NCI-H345 (cell line): ENCODE measurements at regions not wholly inside any gene's neighbourhood (a gene's known extent, or its start where the extent isn't known, plus 50 kb on each side); places are given as distances from the start of the nearest gene placed in this dataset.
"Not testable (repeated sequence)": the region's sequence is repeated elsewhere in the genome, so short reads cannot be mapped to it uniquely, and the experiment has no call there.

Experiments used
- DNase-seq: peaks from one replicate; lab custom pipeline; 2025; lab: John Stamatoyannopoulos, UW

DNA sequence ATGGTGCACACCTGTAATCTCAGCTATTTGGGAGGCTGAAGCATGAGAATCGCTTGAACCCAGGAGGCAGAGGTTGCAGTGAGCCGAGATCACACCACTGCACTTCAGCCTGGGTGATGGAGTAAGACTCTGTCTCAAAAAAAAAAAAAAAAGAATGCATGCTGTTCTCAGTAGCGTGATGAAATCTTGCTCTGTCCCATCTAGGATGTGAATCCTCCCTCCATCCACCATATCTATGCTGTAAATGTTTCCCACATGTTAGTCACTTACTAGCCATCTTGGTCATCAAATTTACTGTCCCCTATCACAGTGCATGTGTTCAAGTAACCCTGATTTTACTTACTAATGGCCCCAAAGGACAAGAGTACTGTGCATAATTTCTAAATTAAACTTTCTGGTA lies 315.4 kb upstream of the TBX18 start:
- DNase-seq: no peak

GRCh38 chr6:85078058-85078457 lies 313.7 kb upstream of the TBX18 start:
- DNase-seq: no peak

- no peak for DNase-seq
Measured at GRCh38 chr6:85077098-85077497, 312.7 kb upstream of the TBX18 start.

DNA sequence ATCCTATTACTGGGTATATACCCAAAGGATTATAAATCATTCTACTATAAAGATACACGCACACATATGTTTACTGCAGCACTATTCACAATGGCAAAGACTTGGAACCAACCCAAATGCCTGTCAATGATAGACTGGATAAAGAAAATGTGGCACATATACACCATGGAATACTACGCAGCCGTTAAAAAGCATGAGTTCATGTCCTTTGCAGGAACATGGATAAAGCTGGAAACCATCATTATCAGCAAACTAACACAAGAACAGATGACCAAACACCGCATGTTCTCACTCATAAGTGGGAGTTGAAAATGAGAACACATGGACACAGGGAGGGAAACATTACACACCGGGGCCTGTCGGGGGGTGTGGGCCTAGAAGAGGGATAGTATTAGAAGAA lies 307.4 kb upstream of the TBX18 start:
- DNase-seq: not testable (repeated sequence)

- DNase-seq: no peak
Measured at GRCh38 chr6:85069577-85069976, 305.2 kb upstream of the TBX18 start.

- DNase-seq: no peak
Measured at GRCh38 chr6:85068221-85068620, 303.8 kb upstream of the TBX18 start.

DNA sequence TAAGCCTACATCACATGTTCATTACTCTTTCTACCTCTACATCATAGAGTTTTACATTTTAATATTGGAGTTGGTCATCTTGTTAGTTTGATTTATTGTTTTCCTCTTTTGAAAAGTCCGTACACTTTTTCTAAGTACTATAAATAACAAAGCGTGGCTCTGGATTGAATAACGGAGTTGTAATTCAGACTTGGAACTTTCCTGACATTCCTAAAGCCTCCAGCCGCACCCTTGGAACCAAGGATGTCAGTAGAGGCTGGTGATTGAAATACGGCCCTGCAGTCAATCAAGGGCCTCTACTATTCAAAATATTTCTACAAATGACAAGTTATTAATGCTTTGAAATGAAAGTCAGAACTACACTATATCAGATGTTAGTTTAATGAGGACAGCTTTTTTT lies 301.9 kb upstream of the TBX18 start:
- no peak for DNase-seq

- DNase-seq: no peak
Measured at GRCh38 chr6:85065831-85066230, 301.4 kb upstream of the TBX18 start.

- no peak for DNase-seq
Measured at GRCh38 chr6:85063611-85064010, 299.2 kb upstream of the TBX18 start.

DNA sequence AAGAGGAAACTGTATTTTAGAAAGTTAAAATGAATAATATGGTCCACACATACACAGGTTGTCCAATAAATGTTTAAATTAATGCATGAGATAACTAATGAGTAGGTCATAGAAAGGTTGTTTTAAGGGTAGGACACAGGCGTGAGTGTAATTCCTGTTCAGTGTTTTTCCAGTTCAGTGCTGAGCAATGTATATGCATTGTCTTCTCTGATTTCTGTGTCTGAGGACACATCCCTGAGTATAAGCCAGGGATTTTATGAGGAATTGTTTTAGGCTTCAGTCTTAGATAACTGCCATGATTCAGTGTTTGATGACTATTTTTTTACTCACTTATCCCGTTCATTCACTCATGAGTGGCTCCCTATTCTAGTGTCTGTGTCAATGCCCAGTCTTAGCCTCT lies 298.5 kb upstream of the TBX18 start:
- DNase-seq: no peak

- no peak for DNase-seq
Measured at GRCh38 chr6:85058806-85059205, 294.4 kb upstream of the TBX18 start.

- no peak for DNase-seq
Measured at GRCh38 chr6:85050149-85050548, 285.8 kb upstream of the TBX18 start.

GRCh38 chr6:85049282-85049681 lies 284.9 kb upstream of the TBX18 start:
- DNase-seq: no peak

- no peak for DNase-seq
Measured at GRCh38 chr6:85047818-85048217, 283.4 kb upstream of the TBX18 start.

- DNase-seq: not testable (repeated sequence)
Measured at GRCh38 chr6:85045767-85046166, 281.4 kb upstream of the TBX18 start.

DNA sequence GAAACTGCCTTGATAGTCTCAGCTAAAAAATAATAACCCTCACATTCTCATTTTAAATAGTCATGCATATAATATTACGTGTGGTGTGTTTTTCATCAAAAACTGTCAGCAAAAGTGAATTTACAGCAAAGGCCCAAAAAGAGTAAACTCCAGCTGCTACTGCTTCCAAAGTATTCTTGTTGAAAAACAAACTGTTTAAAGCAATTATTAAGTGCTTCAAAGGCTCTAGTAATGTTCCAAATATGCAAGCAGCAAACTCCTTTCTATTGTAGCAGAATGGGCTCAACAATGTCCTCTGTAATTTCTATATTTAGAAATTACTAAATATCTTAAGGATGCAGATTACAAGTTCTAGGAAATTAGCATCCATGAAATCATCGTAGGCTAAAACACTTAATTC lies 280.0 kb upstream of the TBX18 start:
- no peak for DNase-seq

DNA sequence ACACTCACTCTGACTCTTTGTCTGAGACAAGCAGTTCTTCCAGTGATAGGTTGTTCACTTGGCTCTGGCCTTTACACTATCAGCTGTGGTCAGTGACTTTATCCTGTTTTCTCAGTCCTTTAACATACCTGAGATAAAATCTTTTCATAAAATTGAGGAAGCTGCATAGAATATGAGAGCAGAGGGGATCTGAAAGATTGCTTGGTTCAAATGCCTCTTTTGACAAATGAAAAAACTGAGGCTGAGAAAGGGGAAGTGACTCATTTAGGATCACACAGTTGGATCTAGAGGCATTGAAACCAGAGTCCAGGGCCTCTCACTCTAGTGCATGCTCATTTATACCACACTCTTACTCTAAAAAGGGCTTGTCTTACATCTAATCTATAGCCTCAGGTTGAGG lies 277.0 kb upstream of the TBX18 start:
- DNase-seq: no peak

DNA sequence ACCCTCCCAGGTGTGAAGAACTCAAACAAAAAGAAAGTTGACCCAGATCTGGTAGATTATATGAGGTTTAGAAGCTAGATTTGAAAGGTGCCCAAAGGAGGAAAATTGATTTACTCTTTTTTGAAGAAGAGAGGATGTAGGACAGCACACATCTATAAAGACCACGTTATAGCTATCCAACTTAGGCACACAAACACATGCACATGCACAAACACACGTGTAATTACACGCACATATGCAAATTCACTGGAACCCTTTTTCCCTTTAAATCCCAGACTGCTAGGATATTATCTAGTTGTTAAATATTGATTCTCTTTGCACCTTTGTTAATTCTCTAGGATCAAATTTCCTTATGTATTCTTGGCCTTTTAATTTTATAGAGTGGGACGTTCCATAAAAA lies 272.8 kb upstream of the TBX18 start:
- DNase-seq: no peak

DNA sequence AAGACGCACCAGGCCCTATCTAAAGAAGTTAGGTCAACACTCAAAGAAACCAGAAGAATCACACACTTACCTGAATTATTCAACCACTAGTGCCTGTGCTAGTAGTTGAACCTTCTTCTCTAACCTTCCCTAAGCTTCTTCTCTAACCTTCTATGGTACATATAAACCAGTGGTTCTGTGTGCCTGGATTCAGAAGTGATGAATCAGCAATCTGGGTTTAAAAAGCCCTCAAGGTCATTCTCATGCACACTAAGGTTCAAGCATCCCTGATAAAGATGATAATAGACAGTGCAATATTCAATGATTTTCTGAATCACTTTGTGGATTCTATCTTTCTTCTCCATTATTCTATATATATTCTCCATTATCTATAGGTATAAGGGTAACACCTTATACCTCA lies 271.4 kb upstream of the TBX18 start:
- DNase-seq: no peak

- no peak for DNase-seq
Measured at GRCh38 chr6:85033547-85033946, 269.1 kb upstream of the TBX18 start.

DNA sequence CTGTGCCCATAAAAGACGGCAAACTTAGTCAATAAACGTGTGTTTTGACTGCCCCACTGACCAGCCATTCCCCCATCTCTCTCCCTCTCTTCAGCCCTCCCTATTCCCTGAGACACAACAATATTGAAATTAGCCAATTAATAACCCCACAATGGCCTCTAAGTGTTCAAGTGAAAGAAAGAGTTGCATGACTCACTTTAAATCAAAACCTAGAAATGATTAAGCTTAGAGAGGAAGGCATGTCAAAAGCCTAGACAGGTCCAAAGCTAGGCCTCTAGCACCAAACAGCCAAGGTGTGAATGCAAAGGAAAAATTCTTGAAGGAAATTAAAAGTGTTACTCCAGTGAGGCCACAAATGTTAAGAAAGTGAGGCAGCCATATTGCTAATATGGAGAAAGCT lies 261.6 kb upstream of the TBX18 start:
- DNase-seq: no peak

- DNase-seq: no peak
Measured at GRCh38 chr6:85023721-85024120, 259.3 kb upstream of the TBX18 start.

DNA sequence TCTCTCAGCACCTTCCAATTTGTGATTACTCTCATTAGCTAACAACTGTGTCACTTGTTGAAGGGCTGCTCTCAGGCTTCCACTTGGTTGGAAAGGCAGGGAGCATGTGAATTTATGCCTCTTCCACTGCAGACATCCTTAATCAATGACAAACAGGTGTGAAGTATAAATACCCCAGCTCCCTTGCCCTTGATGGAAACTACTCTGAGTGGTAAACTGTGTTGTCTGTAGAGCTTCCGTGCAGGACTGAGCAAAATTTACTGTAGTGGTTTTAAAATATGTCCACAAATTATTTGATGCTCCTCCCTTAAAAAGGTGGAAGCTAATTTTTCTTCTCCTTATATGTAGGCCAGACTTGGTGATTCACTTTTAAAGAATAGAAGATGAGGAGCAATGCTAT lies 253.0 kb upstream of the TBX18 start:
- DNase-seq: no peak

GRCh38 chr6:85016726-85017125 lies 252.3 kb upstream of the TBX18 start:
- DNase-seq: no peak

- no peak for DNase-seq
Measured at GRCh38 chr6:85015396-85015990, 251.1 kb upstream of the TBX18 start.
